ENCODE measurements at regions not wholly inside any gene's neighbourhood (a gene's known extent, or its start where the extent isn't known, plus 50 kb on each side); places are given as distances from the start of the nearest gene placed in this dataset.

DNA sequence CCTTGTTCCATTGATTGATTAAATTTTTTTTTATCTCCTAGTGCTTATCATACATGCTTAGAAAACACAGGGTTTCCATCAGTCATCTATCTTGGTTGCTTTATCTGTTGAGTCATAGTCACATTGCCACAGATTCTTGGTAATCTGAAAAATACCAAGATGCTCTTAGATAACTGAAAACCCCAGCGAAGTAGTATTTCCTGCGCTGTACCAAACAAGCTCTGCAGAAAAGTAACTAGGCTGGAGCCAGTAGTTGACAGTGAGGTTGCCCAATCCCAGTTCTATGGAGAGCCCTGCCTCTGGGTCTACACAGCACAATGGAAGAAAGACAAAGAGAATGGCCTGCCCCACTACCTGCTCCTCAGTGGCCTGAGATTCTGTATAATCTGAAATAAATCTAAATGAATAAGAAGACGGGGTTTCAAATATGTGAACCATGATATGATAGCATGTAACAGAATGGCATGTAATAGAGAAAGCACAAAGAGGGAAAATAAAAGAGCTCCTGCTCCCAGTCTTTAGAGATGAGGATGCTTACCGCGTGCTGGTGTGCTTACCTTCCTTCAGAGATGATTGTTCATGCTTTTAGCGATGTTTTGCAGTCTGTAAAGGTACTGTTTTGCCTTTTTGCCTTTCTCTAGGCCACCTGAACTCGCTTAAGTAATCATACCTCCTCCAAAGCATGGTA is 55.3 kb upstream of the RAPGEF2 start:
- H3K27me3 Mint-ChIP-seq (ENCODE audit: unreplicated experiment) = no peaks in the 10 kb centered on the region
- H3K9me3 Mint-ChIP-seq (ENCODE audit: unreplicated experiment) = no peaks in the 10 kb centered on the region
- no peak for DNase-seq (ENCODE audit: extremely low spot score, unreplicated experiment)
- no peak overlapping the region for H3K27ac Mint-ChIP-seq (ENCODE audit: unreplicated experiment)
- peaks cover 31% of the 10 kb centered on the region for H3K4me1 Mint-ChIP-seq (ENCODE audit: unreplicated experiment)
- no peak overlapping the region for H3K4me3 Mint-ChIP-seq (ENCODE audit: unreplicated experiment)
- H3K36me3 Mint-ChIP-seq (ENCODE audit: unreplicated experiment) = no peaks in the 10 kb centered on the region
- TF ChIP-seq, protein P1, sequence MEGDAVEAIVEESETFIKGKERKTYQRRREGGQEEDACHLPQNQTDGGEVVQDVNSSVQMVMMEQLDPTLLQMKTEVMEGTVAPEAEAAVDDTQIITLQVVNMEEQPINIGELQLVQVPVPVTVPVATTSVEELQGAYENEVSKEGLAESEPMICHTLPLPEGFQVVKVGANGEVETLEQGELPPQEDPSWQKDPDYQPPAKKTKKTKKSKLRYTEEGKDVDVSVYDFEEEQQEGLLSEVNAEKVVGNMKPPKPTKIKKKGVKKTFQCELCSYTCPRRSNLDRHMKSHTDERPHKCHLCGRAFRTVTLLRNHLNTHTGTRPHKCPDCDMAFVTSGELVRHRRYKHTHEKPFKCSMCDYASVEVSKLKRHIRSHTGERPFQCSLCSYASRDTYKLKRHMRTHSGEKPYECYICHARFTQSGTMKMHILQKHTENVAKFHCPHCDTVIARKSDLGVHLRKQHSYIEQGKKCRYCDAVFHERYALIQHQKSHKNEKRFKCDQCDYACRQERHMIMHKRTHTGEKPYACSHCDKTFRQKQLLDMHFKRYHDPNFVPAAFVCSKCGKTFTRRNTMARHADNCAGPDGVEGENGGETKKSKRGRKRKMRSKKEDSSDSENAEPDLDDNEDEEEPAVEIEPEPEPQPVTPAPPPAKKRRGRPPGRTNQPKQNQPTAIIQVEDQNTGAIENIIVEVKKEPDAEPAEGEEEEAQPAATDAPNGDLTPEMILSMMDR (IDR thresholded peaks at IDR 0.05) = no peak

DNA sequence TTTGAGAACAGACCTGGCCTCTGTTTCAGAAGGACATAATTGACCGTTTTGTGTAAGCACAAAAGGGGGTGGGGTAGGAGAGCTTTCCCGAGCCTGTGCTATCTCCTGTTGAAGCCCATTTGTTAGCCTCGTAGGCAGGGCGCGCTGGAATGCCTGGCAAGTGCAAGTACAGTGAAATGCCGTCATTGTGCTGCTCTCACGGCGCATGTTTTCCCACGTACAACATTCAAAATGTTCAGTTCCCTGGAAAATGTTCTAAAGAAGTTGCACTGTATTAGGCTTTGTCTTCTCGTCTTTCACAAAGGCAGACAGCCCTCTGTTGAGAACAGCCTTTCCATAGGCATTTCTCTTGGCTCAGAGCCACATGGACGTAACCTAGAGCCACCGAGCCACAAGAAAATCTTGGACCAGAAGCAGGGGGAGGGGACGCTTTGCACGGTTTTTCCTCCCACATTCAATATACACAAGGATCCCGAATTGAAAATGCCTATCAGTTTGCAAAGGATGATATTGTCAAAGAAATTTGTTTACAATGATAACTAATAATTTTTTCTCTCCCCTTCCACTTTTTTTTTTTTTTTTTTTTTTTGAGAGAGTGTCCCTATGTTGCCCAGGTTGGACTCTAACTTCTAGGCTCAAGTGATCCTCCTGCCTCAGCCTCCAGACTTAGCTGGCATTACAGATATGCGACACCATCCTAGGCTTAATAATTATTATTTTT is 54.6 kb upstream of the RAPGEF2 start:
- Mint-ChIP-seq H3K9me3 (ENCODE audit: unreplicated experiment) (no peaks in the 10 kb centered on the region), H3K36me3 (ENCODE audit: unreplicated experiment) (no peaks in the 10 kb centered on the region), H3K4me3 (ENCODE audit: unreplicated experiment) (no peak overlapping the region), H3K4me1 (ENCODE audit: unreplicated experiment) (peaks cover 31% of the 10 kb centered on the region), H3K27me3 (ENCODE audit: unreplicated experiment) (no peaks in the 10 kb centered on the region), H3K27ac (ENCODE audit: unreplicated experiment) (no peak overlapping the region)
- DNase-seq (ENCODE audit: extremely low spot score, unreplicated experiment) = no peak
- TF ChIP-seq, protein P1 (IDR thresholded peaks at IDR 0.05) = no peak

DNA sequence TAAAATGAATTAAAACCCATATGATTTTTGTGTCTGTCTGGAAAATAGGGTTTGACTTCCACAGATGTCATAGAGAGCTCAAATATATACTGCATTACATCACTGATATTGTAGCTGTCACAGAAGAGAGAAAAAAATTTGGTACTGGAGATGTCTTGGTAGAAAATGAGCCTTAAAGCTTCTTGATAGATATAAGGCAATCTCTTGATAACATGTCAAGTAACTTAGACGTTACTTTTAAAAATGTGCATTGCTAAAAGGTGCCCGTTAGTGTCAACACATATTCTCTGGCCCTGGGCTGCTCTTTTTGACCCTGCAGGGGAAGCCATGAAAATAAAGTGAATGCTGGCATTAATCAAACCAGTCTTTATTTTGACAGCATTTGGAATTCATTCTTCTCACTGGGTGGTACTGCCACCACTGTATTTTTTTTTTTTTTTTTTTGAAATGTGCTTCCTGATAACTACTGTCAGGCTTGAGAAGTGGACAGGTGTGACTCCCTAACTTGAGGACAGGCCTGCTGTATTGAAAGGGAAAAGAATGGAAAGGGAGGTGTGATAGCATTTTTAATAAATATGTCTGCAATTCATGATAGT is 53.0 kb upstream of the RAPGEF2 start:
- no peak overlapping the region for H3K4me3 Mint-ChIP-seq (ENCODE audit: unreplicated experiment)
- peaks cover 7% of the 10 kb centered on the region for H3K27me3 Mint-ChIP-seq (ENCODE audit: unreplicated experiment)
- H3K9me3 Mint-ChIP-seq (ENCODE audit: unreplicated experiment) = no peaks in the 10 kb centered on the region
- TF ChIP-seq, protein P1 (IDR thresholded peaks at IDR 0.05) = no peak
- no peak for DNase-seq (ENCODE audit: extremely low spot score, unreplicated experiment)
- H3K36me3 Mint-ChIP-seq (ENCODE audit: unreplicated experiment) = no peaks in the 10 kb centered on the region
- peaks cover 38% of the 10 kb centered on the region for H3K4me1 Mint-ChIP-seq (ENCODE audit: unreplicated experiment)
- H3K27ac Mint-ChIP-seq (ENCODE audit: unreplicated experiment) = no peak overlapping the region

DNA sequence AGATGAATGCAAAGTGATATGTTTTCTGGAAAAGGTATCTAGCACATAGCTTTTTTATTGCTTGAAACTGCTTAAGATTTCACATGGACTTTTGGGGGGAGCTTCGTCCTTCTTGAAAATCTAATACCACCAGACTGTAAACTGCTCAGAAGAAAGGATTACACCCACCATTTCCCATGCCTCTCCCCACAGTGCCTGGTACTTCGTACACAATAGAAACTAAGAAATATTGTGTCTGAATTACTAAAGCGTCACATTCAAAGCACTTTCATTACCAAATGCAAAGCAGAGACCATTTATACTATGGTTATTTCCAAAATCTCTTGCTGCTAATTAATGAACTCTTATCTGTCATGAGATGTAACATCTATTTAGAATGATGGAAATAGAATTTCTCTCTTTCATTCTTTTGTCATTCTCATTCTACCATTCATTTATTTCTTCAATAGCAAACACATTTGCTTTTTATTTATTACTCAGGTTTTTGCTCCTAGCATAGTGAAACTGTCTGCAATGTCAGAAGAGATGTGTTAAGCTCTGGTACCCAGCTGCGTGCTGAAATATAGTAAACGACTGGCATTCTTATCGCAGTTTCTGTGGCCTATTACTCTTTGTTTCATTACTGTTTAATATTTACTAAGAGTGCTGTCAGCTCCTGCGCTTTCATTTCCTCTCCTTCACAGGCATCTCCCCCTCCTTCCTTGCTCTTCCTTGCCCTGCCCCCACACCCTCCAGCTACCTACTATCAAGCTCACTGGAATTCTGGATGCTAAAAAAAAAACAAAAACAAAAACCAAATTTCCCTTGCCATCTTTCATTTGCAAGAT is 51.4 kb upstream of the RAPGEF2 start:
- Mint-ChIP-seq H3K36me3 (ENCODE audit: unreplicated experiment) (no peaks in the 10 kb centered on the region), H3K4me3 (ENCODE audit: unreplicated experiment) (no peak overlapping the region), H3K4me1 (ENCODE audit: unreplicated experiment) (peaks cover 33% of the 10 kb centered on the region), H3K27ac (ENCODE audit: unreplicated experiment) (no peak overlapping the region), H3K27me3 (ENCODE audit: unreplicated experiment) (peaks cover 7% of the 10 kb centered on the region), H3K9me3 (ENCODE audit: unreplicated experiment) (no peaks in the 10 kb centered on the region)
- TF ChIP-seq, protein P1 (IDR thresholded peaks at IDR 0.05) = no peak
- DNase-seq (ENCODE audit: extremely low spot score, unreplicated experiment) = no peak

Data from osteocyte (in vitro differentiated cells).